SKM-1 (cell line): ENCODE measurements at regions not wholly inside any gene's neighbourhood (a gene's known extent, or its start where the extent isn't known, plus 50 kb on each side); places are given as distances from the start of the nearest gene placed in this dataset.

Source experiments
- DNase-seq: peaks from one replicate; lab custom pipeline; 2025; ENCODE audit not compliant: unreplicated experiment; lab: John Stamatoyannopoulos, UW

DNA sequence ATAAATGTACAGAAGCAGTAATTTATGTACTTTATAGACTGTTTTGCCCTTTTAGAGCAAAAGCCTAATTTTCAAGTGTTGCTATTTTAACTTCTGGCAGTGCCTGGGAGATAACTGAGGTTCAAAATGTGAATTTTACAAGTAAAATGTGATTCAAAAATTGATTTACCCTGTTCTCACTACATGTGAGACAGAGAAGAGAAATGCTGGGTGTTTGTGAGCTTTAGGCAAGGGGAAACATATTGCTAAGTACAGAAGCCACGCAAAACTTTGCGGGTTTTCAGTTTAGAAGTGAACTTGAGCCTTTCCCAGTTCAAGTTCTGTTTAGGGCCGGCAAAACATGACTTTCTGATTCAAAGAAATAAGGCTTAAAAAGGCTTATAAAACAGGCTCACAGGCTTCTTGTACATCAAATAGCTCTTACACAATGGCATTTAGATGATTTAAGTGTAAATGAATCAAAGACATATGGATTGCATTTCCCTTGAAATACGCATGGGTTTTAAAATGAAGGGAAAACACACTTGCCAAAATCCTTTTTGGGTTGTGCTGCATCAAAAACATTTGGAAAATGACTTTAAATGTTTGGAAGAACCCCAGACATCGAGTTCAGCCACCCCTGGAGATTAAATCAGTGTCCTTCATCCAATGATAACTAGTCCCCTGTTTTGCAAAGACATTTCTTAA is 370.8 kb upstream of the MEF2C start:
- no peak for DNase-seq

DNA sequence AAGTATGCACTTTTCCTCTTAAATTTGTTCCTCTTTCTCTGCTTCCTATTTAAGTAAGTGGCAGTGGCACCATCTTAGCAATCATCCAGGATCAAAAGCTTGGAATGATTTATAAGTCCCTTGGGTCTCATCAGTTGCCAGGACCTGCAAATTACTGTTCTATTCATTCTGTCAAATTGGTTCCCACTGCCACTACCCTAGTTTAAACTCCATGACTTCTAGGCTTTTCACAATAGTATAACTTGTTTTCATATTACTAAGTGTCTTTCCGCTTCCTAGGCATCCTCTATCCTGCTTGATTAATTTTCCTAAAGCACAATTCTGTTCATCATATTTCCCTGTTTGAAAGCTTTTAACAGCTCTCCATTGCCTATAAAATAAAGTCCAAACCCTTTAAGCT is 363.9 kb upstream of the MEF2C start:
- DNase-seq = no peak

DNA sequence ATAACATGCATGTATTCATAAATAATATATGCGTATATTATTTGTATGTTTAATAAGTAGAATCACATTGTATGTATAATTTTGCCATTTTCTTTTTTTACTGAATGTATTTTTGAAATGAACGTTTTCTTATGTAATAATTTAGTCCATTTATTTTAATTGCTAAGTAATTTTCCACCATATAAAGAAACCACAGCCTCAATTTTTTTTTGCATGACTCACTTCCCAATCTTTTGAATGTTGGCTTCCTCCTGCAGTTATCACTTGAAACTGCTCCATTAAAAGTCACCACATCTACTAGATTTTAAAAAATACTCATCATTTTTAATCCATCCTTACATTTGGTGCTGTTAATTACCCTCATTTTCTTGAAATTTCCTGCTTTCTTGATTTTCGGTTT is 363.3 kb upstream of the MEF2C start:
- no peak for DNase-seq

DNA sequence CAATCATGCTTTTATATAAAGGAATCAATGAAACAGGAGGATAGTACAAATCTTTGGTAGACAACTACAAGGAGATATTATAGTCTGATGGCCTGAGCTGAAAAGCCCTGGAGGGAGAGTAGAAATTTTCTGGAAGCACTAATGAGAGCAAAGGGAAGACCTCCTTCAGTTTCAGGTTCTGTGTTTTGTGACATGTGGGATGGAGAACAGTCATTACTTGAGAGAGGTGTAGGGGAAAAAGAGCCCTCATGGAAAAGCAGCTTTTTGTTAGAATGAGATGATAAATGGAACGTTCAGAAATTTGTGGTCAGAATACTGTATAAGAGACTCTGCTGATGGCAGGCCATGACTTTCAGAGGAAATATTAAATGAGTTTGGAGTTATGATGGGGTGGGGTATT is 360.6 kb upstream of the MEF2C start:
- DNase-seq = no peak

DNA sequence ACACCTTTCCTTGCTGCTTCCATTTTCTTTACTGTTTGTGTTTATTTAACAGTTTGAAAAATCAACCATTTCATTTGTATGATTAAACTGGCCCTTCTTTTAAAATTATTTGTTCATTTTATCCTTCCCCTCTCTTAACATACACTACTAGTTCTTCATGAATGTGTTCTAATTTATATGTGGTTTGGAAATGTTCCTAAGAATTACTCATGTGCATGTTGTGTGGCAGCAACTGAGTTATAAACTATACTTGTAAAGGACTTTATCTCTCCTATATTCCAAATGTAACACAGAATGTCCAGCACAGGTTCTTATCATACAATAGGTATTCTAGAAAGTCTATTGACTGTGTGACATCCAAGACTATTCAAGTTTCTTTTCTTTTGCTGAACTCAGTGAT is 358.2 kb upstream of the MEF2C start:
- DNase-seq = no peak

DNA sequence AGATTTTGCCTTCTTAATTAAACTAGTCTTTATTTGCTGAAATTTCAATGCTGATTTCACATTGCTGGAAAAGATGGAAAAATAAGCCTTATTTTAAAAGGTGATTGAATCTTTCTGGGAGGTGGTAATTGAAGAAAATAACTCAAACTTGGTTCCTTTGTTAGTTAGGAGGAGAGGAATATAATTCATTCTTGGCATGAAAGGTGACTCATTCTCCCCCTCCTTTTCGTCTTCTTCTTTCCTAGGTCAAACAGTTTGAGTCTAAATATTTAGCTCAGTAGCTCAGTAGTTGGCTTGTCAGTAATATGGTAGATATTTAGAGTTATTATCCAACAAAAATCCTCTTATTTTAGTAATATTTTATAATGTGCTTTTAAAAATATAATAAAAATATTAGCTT is 353.9 kb upstream of the MEF2C start:
- DNase-seq = no peak

DNA sequence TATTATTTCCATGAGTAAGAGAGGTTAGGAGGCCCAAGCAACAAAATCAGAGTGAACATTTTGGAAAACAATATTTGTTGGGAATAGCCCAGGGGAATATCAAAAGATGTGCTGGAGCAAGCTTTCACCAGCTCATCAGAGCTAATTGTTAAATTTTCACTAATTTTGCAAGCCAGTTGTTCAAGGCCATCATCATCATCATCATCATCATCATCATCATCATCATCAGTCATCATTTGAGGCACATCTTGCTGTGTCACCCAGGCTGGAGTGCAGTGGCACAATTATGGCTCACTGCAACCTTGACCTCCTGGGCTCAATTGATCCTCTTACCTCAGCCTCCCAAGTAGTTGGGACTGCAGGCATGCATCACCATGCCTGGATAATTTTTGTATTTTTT is 350.5 kb upstream of the MEF2C start:
- DNase-seq = no peak

DNA sequence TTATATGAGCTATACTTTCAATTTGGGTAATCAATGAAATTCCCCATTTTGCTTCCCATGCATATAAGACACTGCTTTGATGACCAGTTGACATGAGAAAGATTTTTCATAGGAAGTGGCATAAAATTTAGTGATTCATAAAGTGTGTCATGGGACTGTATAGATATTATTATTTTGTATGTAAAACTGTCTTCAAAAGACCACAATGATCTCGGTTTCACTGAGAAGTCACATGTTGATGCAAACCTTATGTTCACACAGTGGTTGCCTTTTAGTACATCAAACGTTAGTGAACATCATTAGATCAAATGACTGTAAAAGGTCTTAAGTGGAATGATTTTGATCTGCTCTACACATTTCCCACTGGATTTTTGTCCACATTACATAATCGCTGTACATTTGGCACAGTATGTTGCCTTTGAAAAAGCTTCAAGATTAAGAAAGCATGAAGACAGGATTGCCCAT is 349.2 kb upstream of the MEF2C start:
- DNase-seq = no peak

DNA sequence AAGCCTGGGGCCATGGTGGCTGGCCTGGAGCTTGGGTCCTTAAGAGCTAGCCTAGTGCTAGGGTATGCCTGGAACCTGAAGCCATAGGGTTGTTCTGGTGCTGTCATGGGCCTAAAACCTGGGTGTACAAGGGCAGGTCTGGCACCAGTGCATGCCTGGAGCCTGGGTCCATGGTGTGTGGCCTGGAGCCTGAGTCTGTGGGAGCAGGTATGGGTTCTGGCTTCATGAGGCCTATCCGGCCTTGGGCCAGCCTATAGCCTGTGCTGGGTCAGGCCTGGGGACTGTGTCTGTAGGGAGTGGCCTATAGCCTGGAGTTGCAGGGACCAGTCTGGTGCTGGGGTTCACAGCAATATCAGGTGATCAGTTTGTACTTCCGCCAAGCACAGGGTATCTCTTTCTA is 347.2 kb upstream of the MEF2C start:
- DNase-seq = no peak

DNA sequence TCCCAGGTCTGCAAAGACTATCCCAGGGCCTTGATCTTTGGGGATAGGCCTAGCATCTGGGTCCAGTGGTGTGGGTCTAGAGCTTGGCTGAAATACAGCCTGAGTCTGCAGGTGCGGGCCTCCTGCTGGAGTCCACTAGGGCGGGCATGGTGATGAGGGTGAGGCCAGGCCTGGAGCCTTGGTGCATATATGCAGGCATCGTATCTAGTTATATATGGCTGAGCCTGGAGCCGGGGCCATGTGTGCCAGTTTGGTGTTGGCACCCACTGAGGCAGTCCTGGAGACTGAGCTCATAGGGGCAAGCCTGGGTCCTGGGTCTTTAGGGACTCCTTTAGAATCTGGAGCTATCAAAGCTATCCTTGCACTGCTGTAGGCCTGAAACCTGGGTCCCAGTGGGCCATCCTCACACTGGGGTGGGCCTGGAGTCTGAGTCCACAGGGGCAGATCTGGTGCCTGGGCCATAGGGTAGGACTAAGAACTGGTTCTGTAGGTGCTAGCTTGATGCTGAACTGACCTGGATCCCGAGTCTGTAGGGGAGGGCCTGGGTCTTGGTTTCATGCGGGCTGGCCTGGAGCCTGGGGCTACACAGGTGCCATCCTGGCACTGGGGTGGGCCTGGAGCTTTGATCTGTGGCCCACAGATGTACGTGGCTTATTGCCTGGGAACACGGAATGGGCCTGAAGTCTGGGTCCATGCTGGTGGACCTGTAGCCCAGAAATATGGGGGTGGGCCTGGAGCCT is 346.5 kb upstream of the MEF2C start:
- DNase-seq = no peak

DNA sequence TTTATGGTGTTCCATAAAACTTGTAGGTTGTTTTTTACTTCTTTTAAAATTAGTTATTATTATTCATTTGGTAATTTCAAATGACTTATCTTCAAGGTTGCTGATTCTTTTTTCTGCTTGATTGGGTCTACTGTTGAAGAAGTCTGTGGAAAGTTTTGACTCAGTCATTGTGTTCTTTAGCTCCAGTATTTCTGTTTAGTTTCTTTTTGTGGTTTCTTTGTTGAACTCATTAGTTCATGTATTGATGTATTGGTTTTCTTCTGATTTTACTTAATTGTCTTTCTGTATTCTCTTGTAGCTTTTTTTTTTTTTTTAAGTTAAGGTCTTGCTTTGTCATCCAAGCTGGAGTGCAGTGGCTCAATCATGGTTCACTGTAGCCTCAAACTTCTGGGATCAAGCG is 345.4 kb upstream of the MEF2C start:
- no peak for DNase-seq

DNA sequence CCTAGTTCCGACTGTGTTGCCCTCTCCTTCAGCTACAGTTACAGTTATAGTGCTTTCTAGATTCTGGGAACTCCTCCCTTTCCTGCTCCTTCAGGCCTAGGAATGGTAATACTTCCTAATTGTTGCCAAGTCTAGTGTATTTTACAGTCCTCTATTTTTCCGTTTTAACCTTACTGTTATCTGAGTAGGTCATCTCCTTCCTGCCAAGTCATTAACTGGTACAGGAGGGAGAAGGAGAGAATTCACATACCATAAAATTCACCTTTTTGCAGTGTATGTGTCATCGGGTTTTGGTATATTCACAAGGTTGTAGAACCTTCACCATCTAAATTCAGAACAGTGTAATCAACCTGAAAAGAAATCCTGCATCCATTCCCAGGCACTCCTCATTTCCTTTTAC is 335.4 kb upstream of the MEF2C start:
- no peak for DNase-seq

DNA sequence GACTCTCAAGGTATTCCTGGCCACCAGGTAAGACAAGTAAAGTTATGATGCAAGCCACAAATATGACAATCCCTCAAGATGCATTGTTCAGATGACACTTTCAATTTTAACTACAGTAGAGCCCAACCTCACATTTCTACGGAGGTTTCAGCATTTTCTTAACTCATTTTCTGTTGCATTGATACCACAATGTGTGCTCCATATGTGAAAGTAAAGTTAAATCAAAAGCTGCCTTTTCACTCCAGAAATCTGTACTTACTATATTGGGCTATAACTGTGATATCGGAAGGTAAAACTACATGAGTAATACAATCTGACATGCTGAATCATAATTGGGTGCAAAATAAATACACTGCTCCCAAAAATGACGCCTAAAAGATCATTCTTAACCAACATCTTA is 333.6 kb upstream of the MEF2C start:
- no peak for DNase-seq

DNA sequence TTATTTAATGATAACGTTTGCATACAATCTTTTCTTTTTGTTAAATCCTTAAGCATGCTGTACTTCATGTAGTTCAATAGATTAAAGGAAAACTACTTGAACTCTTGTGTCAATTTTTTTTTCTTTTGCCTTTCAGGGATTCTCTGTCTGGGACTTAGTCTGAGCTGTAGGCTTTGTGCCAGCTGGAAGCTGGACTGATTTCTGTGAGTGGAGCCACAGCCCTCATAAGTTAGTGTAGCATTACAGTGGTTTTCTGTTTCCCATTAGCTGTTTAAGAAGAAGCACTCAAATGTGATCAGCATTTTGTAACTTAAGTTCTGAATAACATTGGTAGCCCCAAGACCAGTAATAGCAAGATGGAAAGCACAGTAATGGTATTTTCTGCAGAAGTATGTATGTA is 330.6 kb upstream of the MEF2C start:
- DNase-seq = no peak

DNA sequence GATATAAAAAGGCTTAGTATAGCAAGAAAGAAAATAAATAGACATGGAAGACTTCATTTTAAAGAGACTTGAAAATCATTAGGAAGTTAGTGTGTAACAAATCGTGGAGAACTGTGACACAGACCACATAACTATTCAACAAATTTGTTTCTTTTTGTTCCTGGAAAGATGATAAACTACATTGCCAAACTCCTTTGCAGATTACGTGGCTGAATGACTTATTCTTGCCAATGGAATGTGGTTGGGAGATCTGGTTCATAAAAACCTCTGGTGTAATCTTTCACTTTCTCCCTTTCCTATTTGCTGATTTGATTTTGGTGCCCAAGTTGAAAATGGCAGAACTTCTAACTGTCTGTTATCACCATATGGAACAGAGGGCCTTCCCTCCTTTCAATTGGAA is 328.9 kb upstream of the MEF2C start:
- DNase-seq = no peak

DNA sequence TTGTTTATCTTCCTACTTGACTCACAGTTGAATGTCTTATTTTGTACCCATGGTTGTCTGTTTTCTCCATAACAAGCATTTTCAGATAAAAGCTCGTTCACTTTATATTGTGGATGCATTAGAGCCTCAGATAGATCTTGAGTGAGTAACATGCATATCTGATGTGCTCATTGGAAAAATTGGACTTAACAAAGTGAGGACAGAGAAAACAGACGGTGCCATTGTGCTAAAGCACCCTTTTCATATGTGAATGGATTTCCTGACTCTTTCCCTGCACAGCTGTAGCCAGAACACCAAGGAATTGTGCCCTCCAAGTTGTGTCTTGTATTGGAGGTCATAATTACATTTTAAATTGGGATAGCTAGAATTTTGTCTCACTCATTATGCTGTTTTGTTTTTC is 325.8 kb upstream of the MEF2C start:
- DNase-seq = no peak

DNA sequence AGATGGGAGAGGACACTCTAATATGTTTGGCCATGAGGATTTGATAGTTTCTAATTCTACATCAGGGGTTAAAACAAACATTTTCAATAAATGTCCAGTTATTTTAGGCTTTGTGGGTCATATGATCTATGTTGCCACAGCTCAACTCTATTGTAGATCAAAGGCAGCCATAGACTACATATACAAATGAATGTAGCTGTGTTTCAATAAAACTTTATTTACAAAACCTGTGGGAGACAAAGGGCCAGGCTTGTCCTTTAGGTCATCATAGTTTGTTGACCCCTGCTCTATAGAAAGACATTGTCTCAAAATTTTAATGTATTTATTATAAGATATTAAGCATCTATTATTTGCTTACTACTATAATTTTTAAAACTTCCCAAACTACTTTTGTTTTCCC is 325.4 kb upstream of the MEF2C start:
- no peak for DNase-seq

DNA sequence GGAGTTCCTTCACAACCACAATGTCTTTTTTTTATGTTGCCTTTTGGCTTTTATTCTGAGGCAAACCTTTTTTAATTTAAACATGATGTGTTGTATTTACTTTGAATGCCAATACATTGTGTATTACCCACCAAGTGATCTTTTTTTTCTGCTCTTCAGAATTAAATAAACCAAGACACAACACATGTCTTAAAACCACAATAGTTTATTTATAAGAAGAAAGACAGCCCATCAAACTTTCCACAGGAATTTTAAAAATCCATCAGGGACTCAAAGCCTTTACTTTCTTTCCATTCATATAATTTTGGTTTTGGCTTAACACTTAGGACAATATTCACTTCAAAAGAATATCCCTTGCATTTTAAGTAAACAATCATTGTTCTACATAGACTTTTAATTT is 321.8 kb upstream of the MEF2C start:
- no peak for DNase-seq

DNA sequence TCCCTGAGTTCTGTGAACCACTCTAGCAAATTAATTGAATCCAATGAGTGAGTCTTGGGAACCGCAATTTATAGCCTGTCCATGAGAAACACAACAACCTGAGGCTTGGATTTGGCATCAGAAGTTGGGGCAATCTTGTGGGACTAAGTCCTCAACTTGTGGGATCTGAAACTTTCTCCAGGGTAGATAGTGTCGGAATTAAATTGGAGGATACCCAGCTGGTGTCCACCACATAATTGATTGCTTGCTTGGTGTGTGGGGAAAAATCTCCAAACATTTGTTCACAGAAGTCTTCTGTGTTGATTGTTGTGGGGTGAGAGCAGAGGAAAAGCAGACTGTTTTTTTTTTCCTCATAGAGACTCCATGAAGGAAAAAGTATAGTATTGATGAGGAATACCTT is 320.6 kb upstream of the MEF2C start:
- no peak for DNase-seq

DNA sequence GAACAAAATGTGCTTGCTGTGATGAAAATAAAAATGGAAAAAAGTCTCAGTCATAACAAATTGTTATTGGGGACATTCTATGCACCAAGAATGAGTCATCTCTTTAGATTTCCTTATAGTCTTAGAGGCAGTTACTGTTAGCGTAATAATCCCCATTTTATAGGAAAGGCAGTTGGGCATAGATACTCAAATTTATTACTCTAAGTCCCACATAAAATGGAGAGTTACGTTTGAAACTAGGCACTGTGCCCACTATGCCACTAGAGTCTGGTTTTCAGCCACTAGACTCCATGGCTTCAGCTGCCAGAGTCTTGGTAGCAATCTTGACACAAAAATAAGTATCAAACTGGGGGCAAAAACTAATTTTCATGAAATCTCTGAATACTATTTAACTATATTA is 317.9 kb upstream of the MEF2C start:
- DNase-seq = no peak

DNA sequence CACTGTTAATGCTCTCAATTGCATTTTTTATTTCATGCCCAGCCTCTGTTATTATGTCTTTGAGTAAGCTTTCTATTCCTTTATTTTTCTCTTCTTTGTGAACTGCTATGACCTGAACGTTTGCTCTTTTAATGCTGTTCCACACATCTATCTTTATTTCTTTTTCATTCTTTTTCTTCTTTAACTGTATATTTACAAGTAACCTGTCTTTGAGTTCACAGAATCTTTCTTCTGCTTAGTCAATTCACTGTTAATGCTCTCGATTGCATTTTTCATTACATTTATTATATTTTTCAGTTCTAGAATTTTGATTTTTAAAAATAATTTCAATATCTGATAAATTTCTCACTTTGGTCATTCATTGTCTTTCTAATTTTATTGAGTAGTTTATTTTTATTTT is 316.3 kb upstream of the MEF2C start:
- DNase-seq = no peak

DNA sequence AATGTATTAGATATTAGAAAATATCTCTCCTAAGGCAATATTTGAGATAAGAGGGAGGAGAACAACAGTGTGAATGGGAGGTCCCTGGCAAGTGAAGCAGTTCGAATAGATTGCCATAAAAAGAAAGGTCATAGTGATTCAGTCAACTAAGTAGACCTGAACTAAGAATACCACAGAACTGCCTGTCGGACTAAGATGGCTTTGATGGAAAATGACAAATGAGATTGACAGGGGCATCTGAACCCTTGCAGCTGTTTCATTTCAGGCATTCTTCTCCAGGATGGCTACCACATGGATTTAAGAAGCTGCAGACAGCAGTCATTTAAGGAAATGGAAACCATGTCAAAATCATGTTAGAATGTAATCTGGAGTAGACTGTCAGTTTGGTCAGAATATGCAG is 308.4 kb upstream of the MEF2C start:
- DNase-seq = no peak
